ENCODE measurements at regions not wholly inside any gene's neighbourhood (a gene's known extent, or its start where the extent isn't known, plus 50 kb on each side); places are given as distances from the start of the nearest gene placed in this dataset.
"Not testable (repeated sequence)": the region's sequence is repeated elsewhere in the genome, so short reads cannot be mapped to it uniquely, and the experiment has no call there.

DNA sequence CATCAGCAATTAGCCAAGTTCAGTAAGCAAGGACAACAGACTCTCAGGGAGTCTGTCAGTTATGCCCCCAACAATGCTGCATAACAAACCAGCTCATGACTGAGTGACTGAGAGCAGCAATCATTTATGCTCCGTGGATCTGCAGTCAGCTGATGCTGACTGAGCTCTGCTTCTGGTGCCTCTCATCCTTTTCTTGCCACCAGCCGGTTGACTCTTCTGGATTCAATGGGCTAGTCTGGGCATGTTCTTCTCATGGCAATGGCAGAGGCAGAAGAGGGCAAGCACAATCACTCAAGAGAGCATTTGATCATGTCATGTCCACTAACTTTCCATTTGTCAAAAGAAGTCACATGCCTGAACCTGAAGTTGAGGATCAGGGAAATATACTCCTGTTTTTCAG is 157.0 kb upstream of the NTRK2 start:
- H3K4me1 ChIP-seq (ENCODE audit: insufficient read depth, low read length), result no peaks in the 10 kb centered on the region
- no peak overlapping the region for H3K9ac ChIP-seq (ENCODE audit: low read depth, low read length)
- no peaks in the 10 kb centered on the region for H3K9me3 ChIP-seq (ENCODE audit: insufficient read depth, low read depth, low read length)
- no peak overlapping the region for H3K4me3 ChIP-seq (ENCODE audit: low read length)
- H3K27me3 ChIP-seq (ENCODE audit: insufficient read depth, low read length), result no peaks in the 10 kb centered on the region
- no peaks in the 10 kb centered on the region for H3K36me3 ChIP-seq (ENCODE audit: insufficient read depth, low read depth, low read length)
- H3K27ac ChIP-seq (ENCODE audit: low read length), result no peak overlapping the region

- Histone ChIP-seq H3K9ac (ENCODE audit: low read depth, low read length) (no peak overlapping the region), H3K9me3 (ENCODE audit: insufficient read depth, low read depth, low read length) (peaks cover 3% of the 10 kb centered on the region; the same call in 1 of the 2 replicates), H3K27ac (ENCODE audit: low read length) (no peak overlapping the region), H3K4me3 (ENCODE audit: low read length) (no peak overlapping the region), H3K36me3 (ENCODE audit: insufficient read depth, low read depth, low read length) (no peaks in the 10 kb centered on the region), H3K27me3 (ENCODE audit: insufficient read depth, low read length) (no peaks in the 10 kb centered on the region), H3K4me1 (ENCODE audit: insufficient read depth, low read length) (no peaks in the 10 kb centered on the region)
Measured at GRCh38 chr9:84513473-84513872, 156.1 kb upstream of the NTRK2 start.

DNA sequence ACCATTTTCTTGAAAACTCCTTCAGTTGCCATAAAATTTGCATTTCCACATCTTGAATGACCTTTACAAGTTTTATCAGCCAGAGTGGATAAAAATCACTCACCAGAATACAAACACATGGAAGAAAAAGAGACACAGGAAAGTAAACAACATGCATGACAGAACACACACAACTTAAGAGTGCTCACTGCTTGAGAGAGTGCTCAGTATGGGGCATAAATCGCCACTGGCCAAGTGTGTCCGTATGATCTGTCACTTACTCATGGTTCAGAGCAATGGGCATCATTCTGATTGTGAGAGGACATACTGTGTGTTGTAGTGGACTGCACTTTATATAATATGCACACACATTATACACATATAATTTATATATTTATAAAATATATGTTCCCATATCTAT is 155.6 kb upstream of the NTRK2 start:
- Histone ChIP-seq H3K4me1 (ENCODE audit: insufficient read depth, low read length) (no peaks in the 10 kb centered on the region), H3K36me3 (ENCODE audit: insufficient read depth, low read depth, low read length) (no peaks in the 10 kb centered on the region), H3K27me3 (ENCODE audit: insufficient read depth, low read length) (no peaks in the 10 kb centered on the region), H3K4me3 (ENCODE audit: low read length) (no peak overlapping the region), H3K27ac (ENCODE audit: low read length) (no peak overlapping the region), H3K9me3 (ENCODE audit: insufficient read depth, low read depth, low read length) (peaks cover 8% of the 10 kb centered on the region; the same call in 1 of the 2 replicates), H3K9ac (ENCODE audit: low read depth, low read length) (no peak overlapping the region)

DNA sequence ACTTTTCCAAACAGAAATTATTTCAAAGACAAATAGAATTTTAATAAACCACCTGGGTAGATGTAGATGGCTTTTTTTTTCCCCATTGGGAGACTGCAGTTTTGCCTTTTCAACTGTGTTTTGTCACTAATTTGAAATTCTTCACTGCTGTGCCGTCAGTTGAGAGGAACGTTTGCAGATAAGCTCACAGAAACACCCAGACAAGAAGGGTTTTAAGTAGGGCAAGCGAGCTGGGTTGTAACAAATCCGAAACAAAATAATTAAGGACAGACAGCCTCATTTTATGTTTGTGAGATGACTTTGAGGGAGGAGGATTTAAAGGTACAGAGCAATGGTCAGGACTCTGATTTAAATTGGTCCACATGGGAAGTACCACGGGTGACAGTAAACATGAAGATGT is 155.1 kb upstream of the NTRK2 start:
- Histone ChIP-seq H3K4me1 (ENCODE audit: insufficient read depth, low read length) (no peaks in the 10 kb centered on the region), H3K9ac (ENCODE audit: low read depth, low read length) (no peak overlapping the region), H3K4me3 (ENCODE audit: low read length) (no peak overlapping the region), H3K27ac (ENCODE audit: low read length) (no peak overlapping the region), H3K9me3 (ENCODE audit: insufficient read depth, low read depth, low read length) (peaks cover 9% of the 10 kb centered on the region; the same call in 1 of the 2 replicates), H3K27me3 (ENCODE audit: insufficient read depth, low read length) (no peaks in the 10 kb centered on the region), H3K36me3 (ENCODE audit: insufficient read depth, low read depth, low read length) (no peaks in the 10 kb centered on the region)

DNA sequence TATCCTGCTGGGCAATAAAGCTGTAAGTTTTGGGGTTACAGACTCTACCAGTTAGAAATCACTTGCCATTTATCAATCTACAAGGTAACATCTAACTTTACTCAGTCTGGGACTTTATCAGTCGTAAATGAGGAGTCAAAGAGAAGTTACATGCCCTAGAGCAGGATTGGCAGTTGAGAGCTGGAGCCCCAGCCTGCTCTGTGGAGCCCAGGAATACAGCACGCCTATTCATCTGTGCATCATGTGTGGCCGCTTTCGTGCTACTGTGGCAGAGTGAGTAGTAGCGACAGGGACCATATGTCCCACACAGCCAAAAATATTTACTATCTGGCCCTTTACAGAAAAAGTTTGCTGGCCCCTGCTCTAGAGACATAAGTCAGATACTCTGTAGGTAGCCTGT is 152.5 kb upstream of the NTRK2 start:
- Histone ChIP-seq H3K36me3 (ENCODE audit: insufficient read depth, low read depth, low read length) (no peaks in the 10 kb centered on the region), H3K4me3 (ENCODE audit: low read length) (no peak overlapping the region), H3K9me3 (ENCODE audit: insufficient read depth, low read depth, low read length) (peaks cover 9% of the 10 kb centered on the region; the same call in 1 of the 2 replicates), H3K9ac (ENCODE audit: low read depth, low read length) (no peak overlapping the region), H3K27ac (ENCODE audit: low read length) (no peak overlapping the region), H3K4me1 (ENCODE audit: insufficient read depth, low read length) (no peaks in the 10 kb centered on the region), H3K27me3 (ENCODE audit: insufficient read depth, low read length) (no peaks in the 10 kb centered on the region)

DNA sequence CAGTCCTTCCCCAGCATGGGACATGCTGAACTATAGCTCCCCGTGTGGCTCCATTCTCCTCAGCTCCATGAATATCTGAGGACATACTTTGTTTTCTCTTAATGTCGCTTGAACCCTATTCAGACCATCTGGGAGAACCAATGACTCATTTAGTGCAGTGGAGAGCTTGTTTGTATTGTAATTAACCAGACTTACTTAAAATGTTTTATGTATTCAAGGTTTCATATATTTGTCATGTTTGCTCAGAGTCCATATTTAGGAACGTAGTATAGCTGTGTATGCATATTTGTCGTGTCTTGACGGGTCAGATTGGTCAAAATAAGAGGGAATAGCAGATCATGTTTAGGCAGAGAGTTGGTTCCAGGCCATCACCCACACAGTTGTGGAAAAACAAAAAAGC is 150.1 kb upstream of the NTRK2 start:
- Histone ChIP-seq H3K4me3 (ENCODE audit: low read length) (no peak overlapping the region), H3K27me3 (ENCODE audit: insufficient read depth, low read length) (no peaks in the 10 kb centered on the region), H3K4me1 (ENCODE audit: insufficient read depth, low read length) (no peaks in the 10 kb centered on the region), H3K27ac (ENCODE audit: low read length) (no peak overlapping the region), H3K9ac (ENCODE audit: low read depth, low read length) (no peak overlapping the region), H3K9me3 (ENCODE audit: insufficient read depth, low read depth, low read length) (peaks cover 9% of the 10 kb centered on the region; the same call in 1 of the 2 replicates), H3K36me3 (ENCODE audit: insufficient read depth, low read depth, low read length) (no peaks in the 10 kb centered on the region)

DNA sequence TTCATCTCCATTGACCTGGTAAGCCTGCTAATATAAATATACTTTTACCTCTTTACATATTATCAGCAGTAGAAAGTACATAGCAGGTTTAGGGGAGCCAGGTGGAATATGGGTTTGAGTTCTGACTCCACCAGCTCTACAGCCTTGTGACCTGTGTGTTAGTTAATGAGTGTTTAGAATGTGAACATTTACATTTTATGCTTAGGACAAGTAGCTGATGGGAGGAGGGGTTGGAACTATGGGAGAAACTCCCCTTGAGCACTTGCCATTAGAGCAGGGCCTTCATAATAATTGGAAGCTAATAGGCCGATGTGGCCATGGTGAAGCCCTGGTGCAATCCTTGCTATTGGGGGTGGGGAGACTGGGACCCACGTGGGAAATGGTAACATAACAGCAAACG is 148.3 kb upstream of the NTRK2 start:
- H3K9ac ChIP-seq (ENCODE audit: low read depth, low read length), result no peak overlapping the region
- H3K4me1 ChIP-seq (ENCODE audit: insufficient read depth, low read length), result no peaks in the 10 kb centered on the region
- H3K27ac ChIP-seq (ENCODE audit: low read length), result no peak overlapping the region
- no peaks in the 10 kb centered on the region for H3K27me3 ChIP-seq (ENCODE audit: insufficient read depth, low read length)
- no peak overlapping the region; the same call in 1 of the 2 replicates for H3K4me3 ChIP-seq (ENCODE audit: low read length)
- peaks cover 15% of the 10 kb centered on the region; the same call in 1 of the 2 replicates for H3K9me3 ChIP-seq (ENCODE audit: insufficient read depth, low read depth, low read length)
- H3K36me3 ChIP-seq (ENCODE audit: insufficient read depth, low read depth, low read length), result no peaks in the 10 kb centered on the region

DNA sequence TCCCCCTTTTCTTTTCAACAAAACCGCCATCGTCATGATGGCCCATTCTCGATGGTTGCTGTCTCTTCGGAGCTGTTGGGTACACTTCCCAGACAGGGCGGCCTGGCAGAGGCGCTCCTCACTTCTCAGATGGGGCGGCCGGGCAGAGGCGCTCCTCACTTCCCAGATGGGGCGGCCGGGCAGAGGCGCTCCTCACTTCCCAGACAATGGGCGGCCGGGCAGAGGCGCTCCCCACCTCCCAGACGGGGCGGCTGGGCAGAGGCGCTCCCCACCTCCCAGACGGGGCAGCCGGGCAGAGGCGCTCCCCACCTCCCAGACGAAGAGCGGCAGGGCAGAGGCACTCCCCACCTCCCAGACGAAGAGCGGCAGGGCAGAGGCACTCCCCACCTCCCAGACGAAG is 143.3 kb upstream of the NTRK2 start:
- not testable (repeated sequence) for H3K4me1 ChIP-seq (ENCODE audit: insufficient read depth, low read length); H3K4me3 ChIP-seq (ENCODE audit: low read length); H3K9ac ChIP-seq (ENCODE audit: low read depth, low read length); H3K27ac ChIP-seq (ENCODE audit: low read length); H3K36me3 ChIP-seq (ENCODE audit: insufficient read depth, low read depth, low read length); H3K27me3 ChIP-seq (ENCODE audit: insufficient read depth, low read length)
- H3K9me3 ChIP-seq (ENCODE audit: insufficient read depth, low read depth, low read length), result peaks cover 21% of the 10 kb centered on the region; the same call in 1 of the 2 replicates

GRCh38 chr9:84527060-84527720 is 142.3 kb upstream of the NTRK2 start:
- H3K36me3 ChIP-seq (ENCODE audit: insufficient read depth, low read depth, low read length); H3K9ac ChIP-seq (ENCODE audit: low read depth, low read length); H3K27me3 ChIP-seq (ENCODE audit: insufficient read depth, low read length); H3K4me3 ChIP-seq (ENCODE audit: low read length); H3K4me1 ChIP-seq (ENCODE audit: insufficient read depth, low read length); H3K27ac ChIP-seq (ENCODE audit: low read length): not testable (repeated sequence)
- peaks cover 21% of the 10 kb centered on the region; the same call in 1 of the 2 replicates for H3K9me3 ChIP-seq (ENCODE audit: insufficient read depth, low read depth, low read length)

DNA sequence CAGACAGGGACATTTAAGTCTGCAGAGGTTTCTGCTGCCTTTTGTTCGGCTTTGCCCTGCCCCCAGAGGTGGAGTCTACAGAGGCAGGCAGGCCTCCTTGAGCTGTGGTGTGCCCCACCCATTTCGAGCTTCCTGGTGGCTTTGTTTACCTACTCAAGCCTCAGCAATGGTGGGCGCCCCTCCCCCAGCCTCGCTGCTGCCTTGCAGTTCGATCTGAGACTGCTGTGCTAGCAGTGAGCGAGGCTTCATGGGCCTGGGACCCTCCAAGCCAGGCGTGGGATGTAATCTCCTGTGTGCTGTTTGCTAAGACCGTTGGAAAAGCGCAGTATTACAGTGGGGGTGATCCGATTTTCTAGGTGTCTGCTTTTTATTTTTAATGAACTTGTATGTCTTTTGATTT is 133.6 kb upstream of the NTRK2 start:
- H3K36me3 ChIP-seq (ENCODE audit: insufficient read depth, low read depth, low read length); H3K27me3 ChIP-seq (ENCODE audit: insufficient read depth, low read length); H3K4me1 ChIP-seq (ENCODE audit: insufficient read depth, low read length); H3K9me3 ChIP-seq (ENCODE audit: insufficient read depth, low read depth, low read length); H3K27ac ChIP-seq (ENCODE audit: low read length): not testable (repeated sequence)
- Histone ChIP-seq H3K9ac (ENCODE audit: low read depth, low read length) (peak overlapping the region; percentile 56; the same call in 1 of the 2 replicates), H3K4me3 (ENCODE audit: low read length) (peak overlapping the region; percentile 54)

DNA sequence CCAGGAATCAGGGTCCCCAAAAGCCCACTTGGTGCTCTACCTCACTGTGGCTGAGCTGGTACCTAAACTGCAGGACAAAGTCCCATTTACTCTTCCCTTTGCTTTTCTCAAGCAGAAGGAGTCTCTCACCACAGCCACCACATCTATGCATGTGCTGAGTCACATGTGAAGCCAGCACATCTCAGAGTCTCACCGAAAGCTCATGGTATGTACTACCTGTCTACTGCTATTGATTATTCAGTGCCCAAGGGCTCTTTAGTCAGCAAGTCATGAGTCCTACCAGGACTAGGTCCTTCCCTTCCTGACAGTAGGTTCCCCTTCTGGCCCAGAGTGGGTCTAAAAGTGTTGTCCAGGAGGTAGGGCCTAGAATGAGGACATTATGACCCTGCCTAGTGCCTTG is 130.7 kb upstream of the NTRK2 start:
- Histone ChIP-seq H3K36me3 (ENCODE audit: insufficient read depth, low read depth, low read length) (no peaks in the 10 kb centered on the region), H3K27ac (ENCODE audit: low read length) (no peak overlapping the region), H3K4me1 (ENCODE audit: insufficient read depth, low read length) (peaks cover 6% of the 10 kb centered on the region; the same call in 1 of the 2 replicates), H3K9ac (ENCODE audit: low read depth, low read length) (no peak overlapping the region), H3K27me3 (ENCODE audit: insufficient read depth, low read length) (no peaks in the 10 kb centered on the region), H3K9me3 (ENCODE audit: insufficient read depth, low read depth, low read length) (no peaks in the 10 kb centered on the region), H3K4me3 (ENCODE audit: low read length) (no peak overlapping the region)

- Histone ChIP-seq H3K4me1 (ENCODE audit: insufficient read depth, low read length) (no peaks in the 10 kb centered on the region), H3K4me3 (ENCODE audit: low read length) (no peak overlapping the region), H3K36me3 (ENCODE audit: insufficient read depth, low read depth, low read length) (no peaks in the 10 kb centered on the region), H3K27ac (ENCODE audit: low read length) (no peak overlapping the region), H3K27me3 (ENCODE audit: insufficient read depth, low read length) (no peaks in the 10 kb centered on the region), H3K9ac (ENCODE audit: low read depth, low read length) (no peak overlapping the region), H3K9me3 (ENCODE audit: insufficient read depth, low read depth, low read length) (no peaks in the 10 kb centered on the region)
Measured at GRCh38 chr9:84542554-84542953, 127.0 kb upstream of the NTRK2 start.

All from iPS-20b (cell line).